Large intestine (tissue), 3 donors: ENCODE measurements at regions not wholly inside any gene's neighbourhood (a gene's known extent, or its start where the extent isn't known, plus 50 kb on each side); places are given as distances from the start of the nearest gene placed in this dataset.

ENCODE experiments used
- DNase-seq, 2 donors: peaks; one replicate each; pipeline versions ENCODE4 v3.0.0 to v3.0.0-alpha.2; 2013
- H3K27ac ChIP-seq: one replicate; pipeline ENCODE4 v1.5.1; 2013; ENCODE audit warnings: low read length
- H3K27me3 ChIP-seq: 2 replicates; pipeline ENCODE4 v1.6.1; 2013; ENCODE audit warnings: low read length; ENCODE audit not compliant: control insufficient read depth, insufficient read depth
- H3K36me3 ChIP-seq: 2 replicates; pipeline ENCODE4 v1.6.1; 2013; ENCODE audit warnings: low read length; ENCODE audit not compliant: control insufficient read depth, insufficient read depth
- H3K4me1 ChIP-seq: one replicate; pipeline ENCODE4 v1.6.1; 2013; ENCODE audit warnings: low read length; ENCODE audit not compliant: control insufficient read depth, insufficient read depth
- H3K4me3 ChIP-seq: one replicate; pipeline ENCODE4 v1.5.1; 2013; ENCODE audit warnings: low read length
- H3K9me3 ChIP-seq: one replicate; pipeline ENCODE4 v1.6.1; 2013; ENCODE audit warnings: mild to moderate bottlenecking, low read depth, low read length, moderate library complexity; ENCODE audit not compliant: control insufficient read depth
- WGBS: methylation state at CpG from one replicate; pipeline ENCODE4 v1.1.5; 2013; ENCODE audit warnings: low lambda C conversion rate; ENCODE audit not compliant: insufficient coverage; 5-methylcytosine and 5-hydroxymethylcytosine counted together

GRCh38 chr20:22384978-22385377, 199.4 kb downstream of the FOXA2 start:
- no peaks in the 10 kb centered on the region for H3K36me3 ChIP-seq
- H3K27me3 ChIP-seq, result peaks cover 12% of the 10 kb centered on the region
- no peaks in the 10 kb centered on the region for H3K4me1 ChIP-seq
- no peak overlapping the region for H3K4me3 ChIP-seq
- no CpG with 5 or more reads among the region's 3 CpGs for WGBS
- H3K9me3 ChIP-seq, result no peaks in the 10 kb centered on the region
- no peak overlapping the region for H3K27ac ChIP-seq
- no peak for DNase-seq

- WGBS, result 100% methylated on average over 1 of the region's 4 CpGs
- no peaks in the 10 kb centered on the region for H3K4me1 ChIP-seq
- H3K9me3 ChIP-seq, result no peaks in the 10 kb centered on the region
- no peak overlapping the region for H3K27ac ChIP-seq
- H3K27me3 ChIP-seq, result peaks cover 11% of the 10 kb centered on the region
- no peak for DNase-seq
- no peaks in the 10 kb centered on the region for H3K36me3 ChIP-seq
- no peak overlapping the region for H3K4me3 ChIP-seq
These were observed 201.2 kb downstream of the FOXA2 start for GRCh38 chr20:22383156-22383555.

- Histone ChIP-seq H3K4me1 (no peaks in the 10 kb centered on the region), H3K27ac (no peak overlapping the region), H3K27me3 (peaks cover 11% of the 10 kb centered on the region), H3K36me3 (no peaks in the 10 kb centered on the region), H3K9me3 (no peaks in the 10 kb centered on the region), H3K4me3 (no peak overlapping the region)
- no peak for DNase-seq
- WGBS, result 100% methylated on average over 1 of the region's 6 CpGs
These were observed 201.6 kb downstream of the FOXA2 start for GRCh38 chr20:22382742-22383141.

GRCh38 chr20:22381812-22382416, 202.5 kb downstream of the FOXA2 start:
- H3K4me3 ChIP-seq, result no peak overlapping the region
- no peaks in the 10 kb centered on the region for H3K4me1 ChIP-seq
- H3K36me3 ChIP-seq, result no peaks in the 10 kb centered on the region
- no peak for DNase-seq
- no peak overlapping the region for H3K27ac ChIP-seq
- 80% methylated on average over 1 of the region's 4 CpGs for WGBS
- peaks cover 9% of the 10 kb centered on the region for H3K27me3 ChIP-seq
- no peaks in the 10 kb centered on the region for H3K9me3 ChIP-seq

- Histone ChIP-seq H3K27me3 (no peaks in the 10 kb centered on the region), H3K4me3 (no peak overlapping the region), H3K9me3 (no peaks in the 10 kb centered on the region), H3K4me1 (no peaks in the 10 kb centered on the region), H3K36me3 (no peaks in the 10 kb centered on the region), H3K27ac (no peak overlapping the region)
- no peak for DNase-seq
These were observed 204.9 kb downstream of the FOXA2 start for GRCh38 chr20:22379472-22379871.

- WGBS, result 71% methylated on average over 2 of the region's 12 CpGs
- Histone ChIP-seq H3K4me3 (no peak overlapping the region), H3K27me3 (peaks cover 16% of the 10 kb centered on the region)
These were observed 209.4 kb downstream of the FOXA2 start for GRCh38 chr20:22374678-22375590.

GRCh38 chr20:22374066-22374465, 210.3 kb downstream of the FOXA2 start:
- Histone ChIP-seq H3K9me3 (no peaks in the 10 kb centered on the region), H3K36me3 (no peaks in the 10 kb centered on the region), H3K4me1 (no peaks in the 10 kb centered on the region), H3K4me3 (no peak overlapping the region), H3K27me3 (peaks cover 16% of the 10 kb centered on the region), H3K27ac (no peak overlapping the region)
- no peak for DNase-seq
- no CpG with 5 or more reads among the region's 3 CpGs for WGBS

More at GRCh38 chr20:22374678-22375590, 209.4 kb downstream of the FOXA2 start:
- no peak for DNase-seq
- Histone ChIP-seq H3K4me1 (no peaks in the 10 kb centered on the region), H3K9me3 (no peaks in the 10 kb centered on the region), H3K36me3 (no peaks in the 10 kb centered on the region), H3K27ac (no peak overlapping the region)

GRCh38 chr20:22373164-22373895, 211.0 kb downstream of the FOXA2 start:
- Histone ChIP-seq H3K36me3 (no peaks in the 10 kb centered on the region), H3K4me3 (no peak overlapping the region), H3K9me3 (no peaks in the 10 kb centered on the region), H3K27me3 (peaks cover 16% of the 10 kb centered on the region), H3K27ac (no peak overlapping the region), H3K4me1 (no peaks in the 10 kb centered on the region)
- DNase-seq, result no peak
- WGBS, result 100% methylated on average over 1 of the region's 5 CpGs

- peaks cover 16% of the 10 kb centered on the region for H3K27me3 ChIP-seq
- no peak for DNase-seq
These were observed 212.5 kb downstream of the FOXA2 start for GRCh38 chr20:22371843-22372242.

GRCh38 chr20:22370137-22370536, 214.2 kb downstream of the FOXA2 start:
- Histone ChIP-seq H3K4me3 (no peak overlapping the region), H3K9me3 (no peaks in the 10 kb centered on the region), H3K36me3 (no peaks in the 10 kb centered on the region), H3K27me3 (peaks cover 16% of the 10 kb centered on the region), H3K27ac (no peak overlapping the region), H3K4me1 (no peaks in the 10 kb centered on the region)
- WGBS, result no CpG with 5 or more reads among the region's 2 CpGs
- no peak for DNase-seq

More at GRCh38 chr20:22371843-22372242, 212.5 kb downstream of the FOXA2 start:
- H3K27ac ChIP-seq, result no peak overlapping the region
- no peak overlapping the region for H3K4me3 ChIP-seq
- no peaks in the 10 kb centered on the region for H3K36me3 ChIP-seq
- H3K9me3 ChIP-seq, result no peaks in the 10 kb centered on the region
- no peaks in the 10 kb centered on the region for H3K4me1 ChIP-seq
- 63% methylated on average over 4 of the region's 5 CpGs for WGBS
